Caco-2 (cell line): ENCODE measurements at regions not wholly inside any gene's neighbourhood (a gene's known extent, or its start where the extent isn't known, plus 50 kb on each side); places are given as distances from the start of the nearest gene placed in this dataset.

Source experiments
- BruUV-seq: library from RNA; stranded (reverse); fragments of 400-500 nt; replicated peaks from 2 replicates; lab custom pipeline; 2021; lab: Mats Ljungman, UMichigan
- CTCF ChIA-PET: fragments of 300-600 bp; sonication (Branson Sonifier 250); formaldehyde crosslinking; loops from one replicate; lab custom pipeline; 2022; ENCODE audit warnings: antibody characterized with exemption; lab: Charles Lee
- POLR2A ChIA-PET: fragments of 300-600 bp; sonication (Branson Sonifier 250); formaldehyde crosslinking; loops from one replicate; lab custom pipeline; 2022; ENCODE audit warnings: antibody characterized with exemption; lab: Charles Lee
- DNase-seq, 2 experiments: peaks; one replicate each; pipeline versions ENCODE4 v3.0.0 to v3.0.0-alpha.2; 2020 to 2022
- H3K27me3 ChIP-seq: replicated peaks from 2 replicates; pipeline ENCODE4 v1.6.0; 2011; ENCODE audit warnings: low read length; ENCODE audit not compliant: control insufficient read depth, insufficient read depth
- H3K36me3 ChIP-seq: 2 replicates; pipeline ENCODE4 v1.5.1; 2011; ENCODE audit warnings: low read length; ENCODE audit not compliant: control insufficient read depth, insufficient read depth
- H3K4me1 ChIP-seq: fragments of 250-450 bp; sonication (Bioruptor Pico); 2 replicates; pipeline ENCODE4 v1.5.1; 2020; ENCODE audit warnings: mild to moderate bottlenecking
- H3K4me3 ChIP-seq: 2 replicates; pipeline ENCODE4 v1.5.1; 2011; ENCODE audit warnings: low read depth, mild to moderate bottlenecking, control low read depth, low read length
- H3K9me3 ChIP-seq: fragments of 250-450 bp; sonication (Bioruptor Pico); 2 replicates; pipeline ENCODE4 v1.5.1; 2020; ENCODE audit warnings: mild to moderate bottlenecking, moderate library complexity
- H3K27ac Mint-ChIP-seq: one replicate; pipeline ENCODE4 v1.8.0; 2022; ENCODE audit warnings: mixed read lengths; ENCODE audit not compliant: unreplicated experiment
- H3K27me3 Mint-ChIP-seq: one replicate; pipeline ENCODE4 v1.8.0; 2022; ENCODE audit warnings: mixed read lengths; ENCODE audit not compliant: insufficient read depth, unreplicated experiment
- H3K36me3 Mint-ChIP-seq: one replicate; pipeline ENCODE4 v1.8.0; 2022; ENCODE audit warnings: mild to moderate bottlenecking, mixed read lengths; ENCODE audit not compliant: insufficient read depth, unreplicated experiment
- H3K4me1 Mint-ChIP-seq: one replicate; pipeline ENCODE4 v1.8.0; 2022; ENCODE audit warnings: low read depth, mixed read lengths; ENCODE audit not compliant: unreplicated experiment
- H3K4me3 Mint-ChIP-seq: one replicate; pipeline ENCODE4 v1.8.0; 2022; ENCODE audit warnings: mild to moderate bottlenecking, moderate library complexity, mixed read lengths; ENCODE audit not compliant: unreplicated experiment
- H3K9me3 Mint-ChIP-seq: one replicate; pipeline ENCODE4 v1.8.0; 2022; ENCODE audit warnings: mixed read lengths; ENCODE audit not compliant: unreplicated experiment
- intact Hi-C: fragments of 100-400 bp; cut with micrococcal nuclease; formaldehyde crosslinking; loops from one replicate; pipeline ENCODE4 v1.10.0; 2022; ENCODE audit not compliant: unreplicated experiment
- TF ChIP-seq, protein P1 (sequence below), 2 experiments: fragments of 200-600 bp in 1 of 2; IDR thresholded peaks; 1 replicate in 1 of 2; 2 replicates in 1 of 2; pipeline versions ENCODE4 v1.5.1 to v1.8.0; 2011 to 2022; ENCODE audit warnings: antibody characterized with exemption in 1 of 2, control low read depth in 1 of 2, inconsistent platforms in 1 of 2, low read depth in 1 of 2, low read length in 1 of 2, mild to moderate bottlenecking in 1 of 2, moderate library complexity in 1 of 2; ENCODE audit not compliant: insufficient read depth in 1 of 2, severe bottlenecking in 1 of 2, unreplicated experiment in 1 of 2

GRCh38 chr5:85488295-85488694, 1103.6 kb upstream of the EDIL3 start:
- ChIA-PET CTCF (no interaction called here), POLR2A (no interaction called here)
- Mint-ChIP-seq H3K36me3 (no peaks in the 10 kb centered on the region), H3K4me3 (no peak overlapping the region), H3K4me1 (no peaks in the 10 kb centered on the region), H3K27me3 (no peaks in the 10 kb centered on the region), H3K27ac (no peak overlapping the region), H3K9me3 (peaks cover 29% of the 10 kb centered on the region)
- H3K27me3 ChIP-seq = no peaks in the 10 kb centered on the region
- H3K4me3 ChIP-seq = no peak overlapping the region
- no peaks in the 10 kb centered on the region for H3K4me1 ChIP-seq
- TF ChIP-seq, protein P1, sequence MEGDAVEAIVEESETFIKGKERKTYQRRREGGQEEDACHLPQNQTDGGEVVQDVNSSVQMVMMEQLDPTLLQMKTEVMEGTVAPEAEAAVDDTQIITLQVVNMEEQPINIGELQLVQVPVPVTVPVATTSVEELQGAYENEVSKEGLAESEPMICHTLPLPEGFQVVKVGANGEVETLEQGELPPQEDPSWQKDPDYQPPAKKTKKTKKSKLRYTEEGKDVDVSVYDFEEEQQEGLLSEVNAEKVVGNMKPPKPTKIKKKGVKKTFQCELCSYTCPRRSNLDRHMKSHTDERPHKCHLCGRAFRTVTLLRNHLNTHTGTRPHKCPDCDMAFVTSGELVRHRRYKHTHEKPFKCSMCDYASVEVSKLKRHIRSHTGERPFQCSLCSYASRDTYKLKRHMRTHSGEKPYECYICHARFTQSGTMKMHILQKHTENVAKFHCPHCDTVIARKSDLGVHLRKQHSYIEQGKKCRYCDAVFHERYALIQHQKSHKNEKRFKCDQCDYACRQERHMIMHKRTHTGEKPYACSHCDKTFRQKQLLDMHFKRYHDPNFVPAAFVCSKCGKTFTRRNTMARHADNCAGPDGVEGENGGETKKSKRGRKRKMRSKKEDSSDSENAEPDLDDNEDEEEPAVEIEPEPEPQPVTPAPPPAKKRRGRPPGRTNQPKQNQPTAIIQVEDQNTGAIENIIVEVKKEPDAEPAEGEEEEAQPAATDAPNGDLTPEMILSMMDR (IDR thresholded peaks at IDR 0.05; ENCODE audit: insufficient read depth in 1 of 2, low read depth in 1 of 2, low read length in 1 of 2, severe bottlenecking in 1 of 2, unreplicated experiment in 1 of 2) = no peak
- H3K36me3 ChIP-seq = no peaks in the 10 kb centered on the region
- intact Hi-C loops = no loop called here
- no TSS peak for BruUV-seq
- no peak for DNase-seq
- peaks cover 16% of the 10 kb centered on the region for H3K9me3 ChIP-seq

GRCh38 chr5:85500869-85501268, 1116.2 kb upstream of the EDIL3 start:
- Mint-ChIP-seq H3K27ac (no peak overlapping the region), H3K4me3 (no peak overlapping the region), H3K4me1 (no peaks in the 10 kb centered on the region), H3K27me3 (no peaks in the 10 kb centered on the region), H3K36me3 (no peaks in the 10 kb centered on the region), H3K9me3 (no peaks in the 10 kb centered on the region)
- no TSS peak for BruUV-seq
- H3K27me3 ChIP-seq = no peaks in the 10 kb centered on the region
- no peaks in the 10 kb centered on the region for H3K36me3 ChIP-seq
- H3K4me1 ChIP-seq = no peaks in the 10 kb centered on the region
- H3K9me3 ChIP-seq = no peaks in the 10 kb centered on the region; the same call in 1 of the 2 replicates
- ChIA-PET CTCF (no interaction called here), POLR2A (no interaction called here)
- no peak overlapping the region for H3K4me3 ChIP-seq
- intact Hi-C loops = no loop called here
- TF ChIP-seq, protein P1 (IDR thresholded peaks at IDR 0.05; ENCODE audit: insufficient read depth in 1 of 2, low read depth in 1 of 2, low read length in 1 of 2, severe bottlenecking in 1 of 2, unreplicated experiment in 1 of 2) = no peak
- DNase-seq = no peak

- no peaks in the 10 kb centered on the region for H3K9me3 ChIP-seq
- no peaks in the 10 kb centered on the region for H3K4me1 ChIP-seq
- ChIA-PET POLR2A (no interaction called here), CTCF (no interaction called here)
- DNase-seq = no peak
- no peak overlapping the region for H3K4me3 Mint-ChIP-seq
- no TSS peak for BruUV-seq
- H3K4me1 Mint-ChIP-seq = no peaks in the 10 kb centered on the region
- no peak overlapping the region for H3K4me3 ChIP-seq
- H3K36me3 Mint-ChIP-seq = no peaks in the 10 kb centered on the region
- peaks cover 16% of the 10 kb centered on the region for H3K9me3 Mint-ChIP-seq
- H3K27ac Mint-ChIP-seq = no peak overlapping the region
- no peaks in the 10 kb centered on the region for H3K27me3 Mint-ChIP-seq
- H3K27me3 ChIP-seq = no peaks in the 10 kb centered on the region
- H3K36me3 ChIP-seq = no peaks in the 10 kb centered on the region
- intact Hi-C loops = no loop called here
- TF ChIP-seq, protein P1 (IDR thresholded peaks at IDR 0.05; ENCODE audit: insufficient read depth in 1 of 2, low read depth in 1 of 2, low read length in 1 of 2, severe bottlenecking in 1 of 2, unreplicated experiment in 1 of 2) = no peak
Measured at GRCh38 chr5:85512896-85513295, 1104.8 kb upstream of the COX7C start.
